HG03280 (cell line): ENCODE measurements at regions not wholly inside any gene's neighbourhood (a gene's known extent, or its start where the extent isn't known, plus 50 kb on each side); places are given as distances from the start of the nearest gene placed in this dataset.

Source experiments
- ATAC-seq: cut with Tn5 transposase; IDR thresholded peaks from one replicate; pipeline ENCODE4 v1.9.1; 2021; ENCODE audit warnings: mild to moderate bottlenecking, moderate library complexity; ENCODE audit not compliant: unreplicated experiment

- ATAC-seq: no peak
Observed at GRCh38 chr11:91783173-91783572, 441.4 kb upstream of the FAT3 start.

DNA sequence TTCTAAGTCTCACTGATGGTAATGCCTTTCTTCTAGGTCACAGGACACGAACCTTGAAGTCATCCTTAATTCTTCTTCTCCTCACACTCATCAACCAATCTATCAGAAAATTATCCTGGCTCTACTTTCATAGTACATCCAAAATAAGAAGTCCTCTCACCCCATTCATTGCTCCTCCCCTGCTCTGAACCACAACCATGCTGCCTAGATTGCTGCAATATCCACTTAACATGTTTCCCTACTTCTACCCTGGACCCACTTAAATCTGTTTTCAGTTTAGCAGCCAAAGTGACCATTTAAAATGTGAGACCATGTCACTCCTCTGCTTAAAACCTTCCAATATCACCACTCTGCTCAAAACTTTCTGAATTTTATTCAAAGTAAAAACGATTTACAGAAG is 445.9 kb upstream of the FAT3 start:
- no peak for ATAC-seq

DNA sequence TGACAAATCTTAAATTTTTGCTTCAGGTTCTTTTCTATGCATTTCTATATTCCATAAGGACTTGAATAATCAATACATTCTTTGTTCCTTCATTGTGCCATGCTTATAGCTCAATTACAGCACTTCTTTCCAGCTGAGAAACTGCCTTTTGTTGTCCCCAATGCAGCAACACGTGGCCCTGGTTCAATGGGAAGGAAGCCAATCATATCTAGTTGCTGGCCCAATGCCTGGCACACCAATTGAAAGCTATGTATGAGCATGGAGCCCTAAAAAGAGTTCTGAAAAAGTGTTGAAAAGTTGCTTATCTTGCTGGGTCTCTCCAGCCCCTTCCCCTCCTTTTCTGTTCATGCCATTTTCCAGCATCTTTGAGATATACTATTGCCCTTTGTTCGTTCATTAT is 448.0 kb upstream of the FAT3 start:
- ATAC-seq: no peak

DNA sequence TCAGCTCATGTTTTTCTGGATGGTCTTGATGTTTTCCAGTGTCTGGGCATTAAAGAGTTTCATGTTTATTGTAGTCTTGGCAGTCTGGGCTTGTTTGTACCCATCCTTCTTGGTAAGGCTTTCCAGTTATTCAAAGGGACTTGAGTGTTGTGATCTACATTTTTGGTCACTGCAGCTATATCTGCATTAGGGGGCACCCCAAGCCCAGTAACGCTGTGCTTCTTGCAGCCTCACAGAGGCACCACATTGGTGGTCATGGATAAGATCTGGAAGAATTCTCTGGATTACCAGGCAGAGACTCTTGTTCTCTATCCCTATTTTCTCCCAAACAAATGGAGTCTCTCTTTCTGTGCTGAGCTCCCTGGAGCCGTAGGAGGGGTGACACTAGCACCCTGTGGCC is 451.5 kb upstream of the FAT3 start:
- no peak for ATAC-seq

GRCh38 chr11:91771961-91772360 is 452.7 kb upstream of the FAT3 start:
- ATAC-seq: no peak

DNA sequence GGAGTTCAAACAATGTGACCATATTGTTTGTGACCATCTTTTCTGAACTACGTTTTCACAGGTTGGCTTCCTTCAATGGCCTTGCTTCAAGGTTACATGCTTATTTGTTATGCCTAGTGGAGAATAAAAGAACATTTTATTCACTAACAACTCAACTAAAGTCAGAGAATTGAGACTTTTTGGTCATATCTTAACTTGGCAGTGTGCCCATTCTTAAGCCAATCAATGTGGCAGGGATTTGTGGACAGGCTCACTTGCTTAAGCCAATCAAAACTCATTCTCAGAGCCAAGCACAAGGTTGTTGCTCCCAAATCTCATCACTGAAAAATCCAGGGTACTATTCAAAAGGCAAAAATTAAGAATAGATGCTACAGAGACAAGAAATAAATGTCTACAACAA is 455.8 kb upstream of the FAT3 start:
- no peak for ATAC-seq

- no peak for ATAC-seq
Observed at GRCh38 chr11:91763331-91763730, 461.3 kb upstream of the FAT3 start.

- ATAC-seq: no peak
Observed at GRCh38 chr11:91761406-91762025, 463.1 kb upstream of the FAT3 start.

DNA sequence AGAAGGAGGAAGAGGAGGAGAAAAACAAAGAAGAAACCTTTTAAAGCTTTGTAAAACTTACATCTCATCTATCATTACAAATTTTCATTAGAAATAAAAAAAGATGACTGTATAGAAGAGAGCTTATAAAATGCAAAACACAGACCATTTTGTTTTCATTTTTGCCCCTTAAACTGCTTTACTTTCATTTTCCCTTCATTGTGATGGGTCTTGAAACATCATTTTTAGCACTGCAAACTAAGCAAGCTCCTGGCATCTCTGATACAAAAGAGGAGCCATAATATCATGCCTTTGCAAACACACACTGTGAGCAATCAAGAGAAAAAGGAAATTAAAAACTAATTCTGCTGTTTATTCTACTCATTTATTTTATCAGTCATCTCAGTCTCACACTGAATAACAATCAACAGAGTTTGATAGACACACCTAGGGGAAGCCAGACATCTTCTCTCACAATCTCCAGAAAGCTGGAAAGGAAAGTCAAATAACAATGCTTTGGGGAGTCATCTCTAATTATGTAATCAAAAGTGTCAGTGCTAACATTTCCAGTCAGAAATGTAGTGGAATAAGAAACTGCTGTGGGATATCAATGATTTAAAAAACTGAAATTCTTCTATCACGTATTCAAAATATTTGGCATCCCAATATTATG is 467.7 kb upstream of the FAT3 start:
- ATAC-seq: no peak

DNA sequence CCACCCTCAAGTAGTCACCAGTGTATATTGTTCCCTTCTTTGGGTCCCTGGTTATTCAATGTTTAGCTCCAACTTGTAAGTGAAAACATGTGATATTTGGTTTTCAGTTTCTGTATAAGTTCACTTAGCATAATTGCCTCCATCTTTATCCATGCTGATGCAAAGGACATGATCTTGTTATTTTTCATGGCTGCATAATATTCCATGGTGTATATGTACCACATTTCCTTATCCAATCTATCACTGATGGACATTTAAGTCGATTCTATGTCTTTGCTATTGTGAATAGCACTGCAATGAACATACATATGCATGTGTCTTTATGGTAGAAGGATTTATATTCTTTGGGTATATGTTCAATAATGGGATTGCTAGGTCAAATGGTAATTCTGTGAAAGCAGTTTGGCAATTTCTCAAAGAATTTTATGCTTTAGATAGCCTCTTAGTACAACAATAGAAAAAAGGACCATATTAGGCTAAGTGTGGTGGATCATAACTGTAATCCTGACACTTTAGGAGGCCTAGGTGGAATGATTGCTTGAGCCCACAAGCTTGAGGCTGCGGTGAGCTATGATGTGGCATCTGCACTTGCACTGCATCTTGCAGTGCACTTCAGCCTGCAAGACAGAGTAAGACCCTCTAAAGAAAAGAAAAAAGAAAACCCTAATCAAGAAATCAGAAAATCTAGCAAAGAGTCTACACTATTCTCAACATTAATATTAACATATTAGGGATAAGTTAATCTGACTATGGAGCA is 468.5 kb upstream of the FAT3 start:
- no peak for ATAC-seq

DNA sequence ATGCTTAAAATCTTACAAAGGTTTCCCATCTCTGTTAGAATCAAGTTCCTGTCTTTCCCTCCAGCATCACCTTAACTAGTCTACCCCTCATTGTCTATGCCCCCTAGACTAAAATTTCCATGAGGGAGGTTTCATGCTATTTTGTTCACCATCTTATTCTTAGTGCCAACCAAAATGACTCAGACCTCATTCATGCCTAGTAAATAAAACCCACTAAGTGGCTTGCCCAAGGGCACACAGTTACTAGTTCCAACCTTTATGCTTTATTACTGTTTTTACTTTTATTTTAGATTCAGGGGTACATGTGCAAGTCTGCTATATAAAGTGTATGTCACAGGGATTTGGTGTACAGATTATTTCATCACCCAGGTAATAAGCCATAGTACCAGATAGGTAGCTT is 469.1 kb upstream of the FAT3 start:
- no peak for ATAC-seq

- no peak for ATAC-seq
Observed at GRCh38 chr11:91749251-91749650, 475.4 kb upstream of the FAT3 start.

DNA sequence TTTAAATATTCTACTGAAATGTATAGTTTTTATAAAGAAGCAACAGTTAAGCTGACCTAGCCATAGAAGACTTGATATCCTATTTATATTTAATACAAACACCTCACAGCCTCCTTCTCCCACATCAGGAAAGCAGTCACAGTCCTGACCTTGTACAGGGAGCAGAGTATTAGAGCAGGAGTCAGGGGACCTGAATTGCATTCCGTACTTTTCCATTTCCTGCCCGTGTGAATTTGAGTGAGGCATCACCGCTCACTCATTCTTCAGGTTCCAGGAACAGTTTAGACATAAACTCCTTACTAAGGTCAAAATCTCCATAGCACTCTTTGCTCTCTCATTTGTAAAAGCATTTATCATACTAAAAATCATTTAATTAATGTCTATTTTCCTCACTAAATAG is 482.5 kb upstream of the FAT3 start:
- ATAC-seq: no peak

DNA sequence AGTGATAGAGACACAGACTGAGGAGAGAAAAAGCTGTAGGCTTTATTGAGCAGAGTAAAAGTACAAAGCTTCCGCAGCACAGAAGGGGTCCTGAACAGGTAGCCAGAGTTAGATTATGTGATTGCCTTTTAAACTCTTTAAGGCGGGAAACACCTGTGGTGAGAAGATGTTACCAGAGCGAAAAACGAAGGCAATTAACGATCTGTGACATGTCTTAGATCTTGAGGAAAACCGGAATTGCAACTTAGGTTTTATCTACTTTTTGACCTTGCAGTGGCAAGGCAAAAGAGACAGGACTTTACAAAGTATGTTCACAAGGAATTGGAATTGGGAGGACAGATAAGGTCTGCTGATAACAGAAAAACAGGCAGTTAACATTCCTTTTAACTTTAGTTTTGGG is 493.6 kb upstream of the FAT3 start:
- ATAC-seq: no peak

DNA sequence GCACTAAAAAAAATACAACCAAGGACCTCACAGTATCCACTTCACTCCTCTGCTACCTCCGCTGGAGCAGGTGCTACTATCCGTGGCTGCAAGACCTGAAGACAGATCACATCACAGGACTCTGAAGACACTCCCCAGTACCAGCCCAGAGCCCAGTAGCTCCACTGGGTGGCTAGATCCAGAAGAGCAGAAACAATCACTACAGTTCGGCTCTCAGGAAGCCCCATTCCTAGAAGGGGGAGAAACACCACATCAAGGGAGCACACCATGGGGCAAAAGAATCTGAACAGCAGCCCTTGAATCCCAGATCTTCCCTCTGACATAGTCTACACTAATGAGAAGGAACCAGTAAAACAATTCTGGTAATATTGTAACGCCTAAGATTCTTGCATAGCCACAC is 494.0 kb upstream of the FAT3 start:
- ATAC-seq: no peak

- ATAC-seq: no peak
Observed at GRCh38 chr11:91730057-91730456, 494.6 kb upstream of the FAT3 start.

DNA sequence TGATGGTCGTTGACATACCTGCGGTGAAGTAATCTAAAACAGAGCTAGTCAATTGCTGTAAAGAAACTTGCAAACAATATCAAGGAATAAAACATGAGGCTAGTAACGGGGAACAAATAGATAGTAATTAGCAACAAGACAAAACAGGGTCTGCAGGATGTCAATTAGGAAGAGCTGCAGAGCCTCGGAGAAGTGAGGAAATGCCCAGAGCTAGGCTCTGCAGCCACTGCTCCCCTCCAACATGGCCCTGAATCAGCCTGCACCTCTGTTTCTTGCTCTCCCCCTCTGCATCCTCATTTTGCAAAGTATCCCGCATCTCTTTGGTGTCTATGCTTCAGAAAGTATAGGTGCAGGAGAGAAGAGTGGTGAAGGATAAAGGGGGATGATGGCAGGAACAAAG is 507.4 kb upstream of the FAT3 start:
- ATAC-seq: no peak

- no peak for ATAC-seq
Observed at GRCh38 chr11:91707652-91708482, 516.8 kb upstream of the FAT3 start.

DNA sequence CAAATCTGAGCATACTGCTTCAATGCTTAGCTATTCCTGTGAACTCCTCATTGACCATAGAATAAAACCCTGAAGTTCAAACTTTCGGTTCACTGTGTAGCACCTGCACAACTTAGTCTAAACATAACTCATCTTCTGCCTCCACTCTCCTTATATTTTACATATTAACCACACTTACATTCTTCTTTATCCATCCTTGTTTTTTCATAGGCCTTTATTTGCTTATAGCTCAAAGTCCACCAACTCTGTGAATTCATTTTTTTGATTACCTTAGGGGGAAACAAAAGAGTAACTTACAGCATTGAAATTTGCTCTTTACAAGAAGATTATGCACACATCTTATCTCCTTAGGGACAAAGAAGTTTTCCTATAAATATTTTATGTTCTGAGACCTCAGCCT is 521.6 kb upstream of the FAT3 start:
- no peak for ATAC-seq

DNA sequence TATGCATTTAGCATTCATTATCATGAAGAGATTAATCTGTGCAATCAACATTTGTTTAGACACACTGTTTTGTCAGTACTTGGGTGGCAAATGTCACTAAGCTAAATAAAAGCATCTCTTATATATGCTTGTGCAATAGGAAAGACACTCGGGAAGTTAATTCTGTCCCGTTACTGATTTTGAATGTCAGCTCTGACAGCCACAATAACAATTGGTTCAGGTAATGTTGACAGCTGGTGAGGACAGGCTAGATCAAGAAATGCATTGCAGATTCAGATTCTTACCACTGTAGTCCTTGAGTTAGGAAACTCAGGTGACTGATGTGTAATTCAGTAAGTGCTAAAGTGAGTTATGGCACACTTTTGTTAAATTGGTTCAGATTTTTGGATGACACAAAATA is 523.8 kb upstream of the FAT3 start:
- no peak for ATAC-seq

DNA sequence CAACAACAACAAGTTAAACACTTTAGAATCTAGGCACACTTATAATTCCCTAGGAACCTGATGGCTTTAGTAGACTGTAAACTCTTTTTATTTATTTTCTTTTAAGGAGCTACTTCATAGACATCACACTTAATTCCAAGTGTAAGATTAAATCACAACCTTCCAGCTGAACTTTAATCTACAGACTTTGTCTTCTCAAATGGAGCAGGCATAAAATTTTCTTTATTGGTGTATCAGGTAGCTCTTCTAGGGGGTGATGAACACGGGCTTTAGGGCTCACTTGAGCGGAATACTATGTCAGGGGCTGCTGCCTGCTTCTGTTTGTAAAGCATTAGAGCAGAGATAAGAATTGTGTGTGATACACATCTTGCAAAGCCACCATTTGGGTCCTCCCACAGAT is 525.8 kb upstream of the FAT3 start:
- no peak for ATAC-seq

DNA sequence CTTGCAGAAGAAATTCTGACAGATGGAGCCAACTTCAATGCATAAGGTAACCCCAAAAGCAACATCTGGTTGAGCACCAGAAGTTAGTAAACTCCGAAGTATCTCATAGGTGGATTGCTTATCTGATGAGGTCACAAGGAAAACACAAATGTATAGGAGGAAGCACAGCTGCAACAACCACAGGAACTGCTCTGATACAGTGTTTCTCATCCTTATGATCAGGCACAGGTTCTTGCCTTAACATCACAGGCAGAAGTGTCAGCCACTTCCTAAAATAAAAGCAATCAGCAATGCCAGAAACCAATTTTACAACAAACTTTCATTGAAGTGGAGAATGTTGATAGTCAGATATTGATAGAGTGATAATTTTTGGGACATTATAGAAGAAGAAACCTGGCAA is 530.3 kb upstream of the FAT3 start:
- no peak for ATAC-seq
